HPDE6-E6E7 (cell line): ENCODE measurements at regions not wholly inside any gene's neighbourhood (a gene's known extent, or its start where the extent isn't known, plus 50 kb on each side); places are given as distances from the start of the nearest gene placed in this dataset.
"Not testable (repeated sequence)": the region's sequence is repeated elsewhere in the genome, so short reads cannot be mapped to it uniquely, and the experiment has no call there.

Source experiments
- DNase-seq: peaks from one replicate; pipeline ENCODE4 v3.0.0; 2011; ENCODE audit warnings: missing footprints; ENCODE audit errors: extremely low spot score

- no peak for DNase-seq
Measured at GRCh38 chr3:176075491-176075890, 1121.8 kb downstream of the TBL1XR1 start.

GRCh38 chr3:176075046-176075445 is 1122.2 kb downstream of the TBL1XR1 start:
- DNase-seq = no peak

GRCh38 chr3:176074096-176074495 is 1123.2 kb downstream of the TBL1XR1 start:
- DNase-seq = no peak

- DNase-seq = no peak
Measured at GRCh38 chr3:176071943-176072342, 1125.3 kb downstream of the TBL1XR1 start.

- DNase-seq = no peak
Measured at GRCh38 chr3:176068750-176069149, 1128.5 kb downstream of the TBL1XR1 start.

GRCh38 chr3:176058856-176059255 is 1138.4 kb downstream of the TBL1XR1 start:
- DNase-seq = no peak

- no peak for DNase-seq
Measured at GRCh38 chr3:176055836-176056235, 1141.4 kb downstream of the TBL1XR1 start.

- DNase-seq = no peak
Measured at GRCh38 chr3:176051766-176052165, 1145.5 kb downstream of the TBL1XR1 start.

GRCh38 chr3:176046703-176047102 is 1150.6 kb downstream of the TBL1XR1 start:
- no peak for DNase-seq

- no peak for DNase-seq
Measured at GRCh38 chr3:176041812-176042211, 1155.5 kb downstream of the TBL1XR1 start.

GRCh38 chr3:176041185-176041584 is 1156.1 kb downstream of the TBL1XR1 start:
- no peak for DNase-seq

- DNase-seq = no peak
Measured at GRCh38 chr3:176037636-176038035, 1159.6 kb downstream of the TBL1XR1 start.

- DNase-seq = no peak
Measured at GRCh38 chr3:176032043-176032442, 1165.2 kb downstream of the TBL1XR1 start.

GRCh38 chr3:176016203-176016602 is 1157.1 kb downstream of the NAALADL2 start:
- DNase-seq = not testable (repeated sequence)

GRCh38 chr3:176015228-176015627 is 1156.1 kb downstream of the NAALADL2 start:
- DNase-seq = not testable (repeated sequence)

- no peak for DNase-seq
Measured at GRCh38 chr3:176009256-176009655, 1150.1 kb downstream of the NAALADL2 start.

- no peak for DNase-seq
Measured at GRCh38 chr3:176005564-176005963, 1146.4 kb downstream of the NAALADL2 start.

GRCh38 chr3:175989161-175989560 is 1130.0 kb downstream of the NAALADL2 start:
- no peak for DNase-seq

GRCh38 chr3:175988401-175988800 is 1129.3 kb downstream of the NAALADL2 start:
- DNase-seq = no peak

- DNase-seq = no peak
Measured at GRCh38 chr3:175985781-175986180, 1126.6 kb downstream of the NAALADL2 start.

GRCh38 chr3:175983379-175983778 is 1124.2 kb downstream of the NAALADL2 start:
- DNase-seq = no peak

- no peak for DNase-seq
Measured at GRCh38 chr3:175980486-175981090, 1121.5 kb downstream of the NAALADL2 start.

- no peak for DNase-seq
Measured at GRCh38 chr3:175977968-175978752, 1119.0 kb downstream of the NAALADL2 start.
